HL-60/S4 treated with phorbol 12-myristate 13-acetate at 8.2 ng/mL for 4 days and 3 days (cell line): ENCODE measurements at regions not wholly inside any gene's neighbourhood (a gene's known extent, or its start where the extent isn't known, plus 50 kb on each side); places are given as distances from the start of the nearest gene placed in this dataset.

Source experiments
- in situ Hi-C: fragments of 300-500 bp; cut with MboI; formaldehyde crosslinking; loops from 2 replicates; pipeline ENCODE4 v1.15.0; 2022; ENCODE audit warnings: low sequenced_read_pairs

DNA sequence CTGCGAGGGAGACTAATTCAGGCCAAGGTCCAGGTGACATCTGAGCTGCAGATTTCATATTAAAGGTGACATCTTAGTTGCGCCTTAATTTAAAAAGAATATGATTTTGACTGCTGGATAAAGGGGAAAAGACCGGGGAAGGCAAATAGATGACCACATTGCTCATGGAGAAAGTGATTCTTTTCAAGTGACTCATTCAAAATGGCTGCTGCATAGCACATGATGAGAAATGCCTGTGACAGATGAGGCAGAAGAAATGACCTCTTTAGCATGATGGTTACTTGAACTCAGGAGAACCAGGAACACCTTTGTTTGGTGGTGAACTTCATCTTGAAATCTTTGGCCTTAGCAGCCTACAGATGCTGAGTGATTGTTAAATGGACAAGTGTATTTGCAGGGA lies 385.8 kb upstream of the TRIB2 start:
- in situ Hi-C loops, result no loop called here

DNA sequence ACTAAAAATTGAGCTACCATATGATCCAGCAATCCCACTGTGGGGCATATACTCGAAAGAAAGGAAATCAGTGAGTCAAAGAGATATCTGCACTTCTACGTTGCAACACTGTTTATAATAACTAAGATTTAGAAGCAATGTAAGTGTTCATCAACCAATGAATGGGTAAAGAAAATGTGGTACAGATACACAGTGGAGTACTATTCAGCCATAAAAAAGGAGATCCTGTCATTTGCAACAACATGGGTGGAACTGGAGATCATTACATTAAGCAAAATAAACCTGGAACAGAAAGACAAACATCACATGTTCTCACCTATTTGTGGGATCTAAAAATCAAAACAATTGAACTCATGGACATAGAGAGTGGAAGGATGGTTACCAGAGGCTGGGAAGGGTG lies 385.0 kb upstream of the TRIB2 start:
- in situ Hi-C loops, result no loop called here

DNA sequence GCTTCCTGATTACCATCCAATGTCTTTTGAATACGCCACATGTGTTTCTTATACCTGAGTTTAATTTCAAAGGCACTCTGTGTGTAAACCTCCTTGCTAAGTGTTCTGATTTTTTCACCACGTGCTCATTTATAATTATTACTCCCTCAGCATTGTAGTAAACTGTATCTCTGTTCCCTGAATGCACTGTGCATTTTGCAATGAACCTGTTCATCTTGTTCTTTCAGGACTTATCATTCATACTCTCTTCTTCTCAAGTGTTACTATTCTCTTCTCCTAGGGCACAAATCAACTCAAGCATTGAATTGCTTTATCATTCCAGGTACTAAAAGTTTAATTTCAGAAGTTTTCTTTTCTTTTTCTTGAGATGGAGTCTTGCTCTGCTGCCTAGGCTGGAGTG lies 383.4 kb upstream of the TRIB2 start:
- in situ Hi-C loops, result no loop called here

DNA sequence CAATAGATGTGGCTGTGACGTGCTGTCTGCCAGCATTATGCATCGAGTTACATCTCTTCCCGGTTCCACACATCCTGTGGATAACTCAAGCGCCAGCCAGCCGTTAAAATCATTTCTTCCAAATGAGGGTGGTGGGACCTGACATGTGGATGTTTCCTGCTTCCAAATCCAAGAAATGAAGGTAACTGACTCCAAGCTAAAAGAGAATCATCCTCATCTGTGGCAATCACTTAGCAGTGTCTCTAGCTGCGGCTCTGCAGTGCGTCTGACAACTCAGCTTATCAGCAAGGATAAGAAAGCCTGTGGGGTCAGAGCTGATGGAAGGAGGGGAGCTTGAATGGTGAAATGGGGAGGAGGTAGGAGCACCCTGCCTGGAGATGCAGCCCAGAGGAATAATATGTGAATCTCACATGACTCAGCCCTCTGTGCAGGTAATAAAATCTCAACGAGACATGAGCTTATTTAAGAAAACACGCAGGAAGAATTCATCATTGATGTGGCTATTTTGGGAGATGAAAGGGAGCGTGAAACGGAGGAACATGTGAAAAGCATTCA lies 382.2 kb upstream of the TRIB2 start:
- in situ Hi-C loops, result no loop called here

DNA sequence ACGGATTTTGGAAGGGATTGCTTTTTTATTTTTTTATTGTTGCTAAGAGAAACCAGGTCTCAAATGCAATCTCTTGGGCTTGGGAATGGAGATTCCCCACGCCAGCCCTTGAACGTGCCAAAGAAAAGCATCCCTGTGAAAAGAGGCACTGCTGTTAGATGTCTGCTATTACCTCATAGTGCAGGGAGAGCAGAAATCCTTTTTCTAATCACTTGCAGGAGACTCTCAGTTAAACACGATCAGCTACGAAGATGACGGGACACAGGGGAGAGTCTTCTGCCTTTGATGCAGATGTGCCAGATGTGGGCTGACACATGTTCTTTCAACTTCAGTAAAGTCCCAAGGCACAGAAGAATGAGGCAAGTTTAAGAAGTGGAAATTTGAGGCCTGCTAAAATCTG lies 381.6 kb upstream of the TRIB2 start:
- in situ Hi-C loops, result no loop called here

DNA sequence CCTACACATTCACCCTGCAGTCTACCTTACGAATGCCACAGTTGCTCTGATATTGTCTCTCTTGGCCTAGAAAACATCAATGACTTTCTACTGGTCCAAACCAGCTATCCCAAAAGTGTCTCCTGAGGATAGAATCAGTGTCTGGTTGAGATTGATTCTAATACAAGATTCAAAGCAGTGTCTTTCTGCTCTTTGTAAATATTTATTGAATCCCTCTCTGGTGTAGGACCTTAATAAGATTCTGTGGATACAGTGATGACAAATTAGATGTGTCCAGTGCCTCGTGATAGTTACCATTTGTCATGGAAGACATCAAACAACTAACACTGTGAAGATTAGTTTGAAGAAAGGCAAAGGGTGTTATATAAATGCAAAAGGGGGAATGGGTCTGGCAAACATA lies 380.7 kb upstream of the TRIB2 start:
- in situ Hi-C loops, result no loop called here

DNA sequence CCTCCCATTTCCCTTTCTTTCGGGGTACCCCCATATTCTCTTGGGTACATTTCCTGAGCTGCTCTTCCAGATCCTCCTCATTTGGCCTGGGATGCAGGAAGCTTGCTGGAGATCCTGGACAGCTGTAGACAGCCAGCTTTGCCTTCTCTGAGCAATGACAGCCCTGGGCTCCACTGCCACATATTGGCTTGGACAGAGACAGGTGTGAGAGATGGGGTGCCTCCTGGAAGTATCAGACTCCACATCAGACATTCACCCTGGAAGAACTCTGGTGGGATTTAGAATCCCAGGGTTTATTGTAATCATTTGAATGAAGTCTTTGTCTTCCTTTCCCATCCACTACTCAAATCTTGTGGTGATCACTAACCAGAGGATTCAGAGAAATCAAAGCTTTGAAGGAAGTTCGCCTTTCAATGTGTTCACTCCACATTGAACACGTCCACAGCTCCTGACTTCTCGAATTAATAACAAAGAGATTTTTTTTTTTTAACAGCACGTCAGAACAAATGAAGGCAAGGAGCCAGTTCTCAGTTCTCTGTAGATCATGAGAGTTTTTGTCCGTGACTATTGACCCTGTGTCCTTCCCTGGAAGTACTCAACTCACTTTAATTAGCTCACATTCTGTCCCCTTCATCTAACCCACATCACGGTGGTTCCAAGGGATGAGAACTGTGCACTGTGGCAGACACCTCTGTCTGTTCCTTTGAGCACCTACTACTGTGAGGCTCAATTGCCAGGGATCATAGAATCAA lies 377.6 kb upstream of the TRIB2 start:
- in situ Hi-C loops, result no loop called here

DNA sequence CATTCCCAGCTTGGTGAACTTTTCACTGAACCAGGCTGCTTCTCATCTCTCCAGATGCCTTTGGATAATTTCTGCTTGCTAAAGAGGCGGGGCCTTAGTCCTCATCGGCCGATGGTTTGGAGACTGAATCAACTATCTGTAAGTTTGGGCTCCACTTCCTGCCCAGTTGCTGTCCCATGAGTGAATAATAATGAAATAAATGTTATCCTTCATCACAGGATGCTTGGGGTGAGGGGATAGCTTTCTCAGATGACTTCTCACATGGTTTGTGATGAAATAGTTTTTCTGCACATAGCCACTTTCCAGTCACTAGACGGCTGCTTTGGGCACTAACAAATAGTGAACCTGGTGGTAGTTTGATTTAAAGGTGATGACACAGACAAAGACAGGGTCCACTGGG lies 376.6 kb upstream of the TRIB2 start:
- in situ Hi-C loops, result no loop called here

DNA sequence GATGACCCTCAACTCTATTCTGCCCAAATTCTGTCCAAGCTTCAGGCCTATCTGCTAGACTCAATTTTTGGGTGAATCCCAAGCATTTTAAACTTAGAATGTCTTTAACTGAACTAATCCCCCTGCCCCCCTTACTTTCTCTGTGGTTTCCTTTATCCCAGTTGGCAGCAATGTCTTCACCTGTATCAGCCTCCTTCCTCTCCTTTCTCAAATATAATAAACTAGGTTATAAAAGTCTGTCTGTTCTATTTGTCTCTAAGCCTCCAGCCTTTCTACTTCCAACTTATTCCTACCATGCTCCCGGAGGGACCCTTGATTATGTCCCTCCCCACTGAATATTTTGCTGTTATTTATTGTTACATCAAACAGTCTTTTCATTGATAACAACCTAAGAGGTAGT lies 375.5 kb upstream of the TRIB2 start:
- in situ Hi-C loops, result no loop called here

DNA sequence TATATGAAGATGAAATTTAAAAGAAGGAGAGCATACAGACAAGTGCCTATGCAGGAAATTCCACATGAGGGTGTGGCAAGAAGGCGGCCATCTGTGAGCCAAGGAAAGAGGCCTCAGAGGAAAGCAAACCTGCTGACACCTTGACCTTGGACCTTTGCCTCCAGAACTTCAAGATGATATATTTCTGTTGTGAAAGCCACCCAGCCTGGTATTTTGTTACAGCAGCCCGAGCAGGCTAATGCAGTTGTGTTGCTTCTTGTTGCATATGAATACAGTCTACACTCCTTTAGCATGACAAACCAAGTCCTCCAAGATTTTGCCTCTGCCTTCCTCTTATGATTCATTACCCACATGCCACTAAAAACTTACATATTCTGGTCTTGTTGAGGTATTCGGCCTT lies 374.8 kb upstream of the TRIB2 start:
- in situ Hi-C loops, result no loop called here

DNA sequence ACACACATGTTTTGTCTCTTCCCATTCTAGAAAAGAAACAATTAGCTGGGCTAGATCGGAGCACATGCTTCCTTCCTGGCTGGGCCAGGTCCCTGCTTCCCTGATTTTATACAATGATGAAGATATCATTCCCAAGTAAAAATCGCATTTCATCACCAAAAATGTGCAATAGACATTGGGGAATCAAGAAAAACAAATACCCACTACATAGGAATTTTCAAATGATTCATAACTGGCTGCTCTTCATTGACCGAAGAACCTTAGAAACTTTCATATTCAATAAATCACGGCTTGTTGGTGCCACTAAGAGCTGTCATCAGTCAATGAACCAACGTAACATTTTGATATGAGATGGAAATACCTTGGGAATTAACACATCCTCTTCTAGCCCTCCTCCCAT lies 373.6 kb upstream of the TRIB2 start:
- in situ Hi-C loops, result no loop called here

DNA sequence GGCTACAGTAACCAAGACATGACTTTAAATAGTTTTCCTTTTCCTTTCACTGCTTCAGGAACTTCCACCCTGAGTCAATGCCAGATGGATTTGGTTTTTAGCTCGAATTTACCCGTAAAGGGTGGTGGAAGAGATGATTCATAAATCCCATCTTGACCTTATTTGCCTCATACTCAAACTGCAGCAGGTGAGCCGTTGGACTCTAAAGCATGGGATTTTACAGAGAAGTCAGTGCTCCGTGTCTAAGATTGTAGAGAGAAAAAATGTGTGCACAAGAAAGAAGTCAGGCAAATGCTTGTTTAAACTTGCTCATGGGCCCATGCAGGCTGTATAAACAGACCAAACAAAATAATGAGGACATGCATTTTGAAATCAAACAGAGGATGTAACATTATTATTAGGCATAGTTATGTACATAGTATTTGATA lies 369.7 kb upstream of the TRIB2 start:
- in situ Hi-C loops, result no loop called here

DNA sequence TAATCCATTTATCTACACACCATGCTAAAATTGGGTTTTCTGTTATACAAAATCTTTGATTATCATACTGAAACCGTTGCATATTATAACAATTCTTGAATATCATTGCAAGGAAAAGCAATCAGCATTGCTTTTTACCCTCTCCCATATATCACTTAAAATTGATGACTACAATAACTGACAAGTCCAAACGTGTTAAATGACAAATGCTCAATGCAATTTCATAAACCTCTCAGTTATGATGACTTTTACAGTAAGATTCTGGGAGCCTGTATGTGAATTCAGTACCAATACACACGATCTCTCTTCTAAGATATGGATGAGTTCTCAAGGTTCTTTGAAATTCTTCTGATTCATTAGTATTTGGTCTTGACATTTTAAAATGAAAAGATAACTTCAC lies 368.5 kb upstream of the TRIB2 start:
- in situ Hi-C loops, result no loop called here

DNA sequence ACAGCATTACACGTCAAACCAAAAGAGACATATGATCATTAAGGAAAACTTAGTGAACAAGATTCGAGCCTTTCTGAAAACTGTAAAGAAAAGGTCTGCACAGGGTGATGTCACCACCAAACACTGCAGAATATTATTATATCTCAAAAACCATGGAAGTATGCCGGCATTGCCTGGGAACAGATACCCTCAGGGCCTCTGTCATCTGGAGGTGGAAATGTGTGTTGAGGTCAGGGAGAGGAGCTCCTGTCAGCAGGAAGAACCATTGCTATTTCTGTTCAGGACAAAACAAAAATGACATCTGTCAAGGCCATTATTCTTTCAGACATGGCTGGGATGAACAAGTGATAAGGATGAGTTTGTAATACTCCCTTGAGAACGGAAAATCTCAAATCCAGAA lies 365.9 kb upstream of the TRIB2 start:
- in situ Hi-C loops, result no loop called here

DNA sequence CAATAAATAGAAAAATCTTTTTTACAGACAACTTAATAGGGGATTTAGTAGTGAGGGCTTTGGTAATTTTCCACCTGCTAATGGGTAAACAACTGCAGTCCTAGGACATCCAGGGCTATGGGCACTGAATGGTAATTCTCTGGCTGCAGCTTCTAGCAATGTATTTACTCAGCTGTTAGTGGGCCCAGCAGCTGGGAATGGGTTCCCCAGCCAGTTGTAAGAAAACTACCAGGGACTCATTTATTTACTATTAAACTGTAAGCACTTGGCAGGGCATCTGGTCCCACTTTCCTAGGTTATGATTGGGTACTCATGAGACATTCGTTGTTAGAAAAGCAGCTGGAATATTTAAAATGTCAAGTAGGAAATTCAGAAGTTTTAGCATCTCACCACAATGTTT lies 363.8 kb upstream of the TRIB2 start:
- in situ Hi-C loops, result no loop called here

DNA sequence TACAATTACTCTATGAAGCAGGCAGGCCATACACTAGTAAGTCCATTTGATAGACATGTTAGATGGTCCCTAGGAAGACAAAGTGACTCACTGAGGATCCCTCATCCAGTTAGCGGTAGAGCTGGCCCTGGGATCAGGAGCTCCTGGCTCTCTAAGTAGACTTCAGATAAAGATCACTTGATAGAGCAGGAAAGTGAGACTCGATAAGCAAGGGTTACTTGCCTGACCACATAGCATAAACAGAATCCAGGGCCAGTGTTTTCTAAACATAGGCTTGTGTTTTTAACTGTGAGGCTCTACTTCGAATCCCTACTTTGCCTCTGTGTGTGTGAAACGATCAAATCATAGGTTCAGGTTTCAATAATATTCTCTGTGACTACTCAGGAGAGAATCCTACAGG lies 355.2 kb upstream of the TRIB2 start:
- in situ Hi-C loops, result no loop called here

DNA sequence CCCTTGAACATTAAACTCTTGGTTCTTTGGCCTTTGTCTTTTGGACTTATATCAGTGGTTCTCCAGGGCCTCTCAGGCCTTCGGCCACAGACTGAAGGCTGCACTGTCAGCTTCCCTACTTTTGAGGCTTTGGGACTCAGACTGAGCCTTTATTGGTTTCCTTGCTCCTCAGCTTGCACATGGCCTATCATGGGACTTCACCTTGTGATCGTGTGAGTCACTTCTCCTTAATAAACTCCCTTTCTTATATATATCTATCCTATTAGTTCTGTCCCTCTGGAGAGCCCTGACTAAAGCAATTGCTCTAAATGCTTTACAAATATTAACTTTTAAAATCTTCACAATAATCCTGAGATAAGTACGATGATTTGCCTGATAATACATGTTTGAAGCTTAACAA lies 353.6 kb upstream of the TRIB2 start:
- in situ Hi-C loops, result no loop called here

DNA sequence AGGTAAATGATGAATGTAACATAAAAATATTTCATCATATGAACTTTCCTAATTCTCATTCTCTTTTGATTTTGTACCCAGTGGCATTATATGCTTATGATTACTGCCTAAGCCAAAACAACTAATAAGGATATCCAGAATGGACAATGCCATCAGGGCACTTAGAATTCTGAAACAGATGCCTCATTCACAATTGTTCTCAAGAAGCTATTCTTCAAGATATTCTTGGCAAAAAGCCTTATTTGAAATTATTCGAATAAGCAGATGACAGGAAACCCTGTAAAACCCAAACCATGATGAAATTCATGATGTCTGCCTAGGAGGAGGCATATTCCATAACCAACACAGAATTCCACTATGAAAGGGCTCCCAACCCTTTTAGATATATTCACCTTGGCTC lies 353.2 kb upstream of the TRIB2 start:
- in situ Hi-C loops, result no loop called here

DNA sequence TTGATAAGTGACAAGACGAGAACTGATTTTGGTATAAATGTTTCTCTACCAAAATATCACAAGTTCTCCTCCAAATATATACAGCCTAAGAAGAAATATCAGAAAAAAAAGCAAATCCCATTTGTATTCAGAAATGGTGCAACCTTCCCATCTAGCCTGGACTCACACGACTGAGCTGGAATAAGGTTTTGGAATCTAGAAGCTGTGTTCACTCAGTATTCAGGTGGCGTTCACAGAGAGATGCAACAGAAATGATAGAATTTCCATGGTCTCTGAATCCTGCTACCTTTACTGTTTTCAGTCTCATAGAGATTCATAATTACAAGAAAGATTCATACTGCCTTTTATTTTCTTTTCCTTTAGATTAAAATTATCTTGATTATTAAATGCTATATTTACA lies 347.2 kb upstream of the TRIB2 start:
- in situ Hi-C loops, result no loop called here

DNA sequence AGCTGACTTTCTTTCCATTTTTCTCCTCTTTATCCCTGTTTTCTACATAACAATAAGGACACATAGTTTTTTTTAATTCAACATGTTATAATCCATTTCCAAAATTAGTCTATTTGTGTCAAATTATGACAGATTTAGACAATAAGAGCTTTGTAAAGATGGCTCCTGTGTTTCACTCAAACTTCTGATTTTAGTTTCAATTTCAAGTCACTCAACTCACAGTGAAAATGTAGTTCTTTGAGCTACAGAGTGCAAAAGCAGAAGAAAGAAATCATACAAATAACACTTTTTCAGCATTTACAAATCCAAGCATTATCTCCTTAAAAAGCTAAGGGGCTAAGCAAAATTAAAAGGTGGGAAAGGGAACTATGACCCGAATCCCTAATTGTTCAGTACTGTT lies 340.7 kb upstream of the TRIB2 start:
- in situ Hi-C loops, result no loop called here

DNA sequence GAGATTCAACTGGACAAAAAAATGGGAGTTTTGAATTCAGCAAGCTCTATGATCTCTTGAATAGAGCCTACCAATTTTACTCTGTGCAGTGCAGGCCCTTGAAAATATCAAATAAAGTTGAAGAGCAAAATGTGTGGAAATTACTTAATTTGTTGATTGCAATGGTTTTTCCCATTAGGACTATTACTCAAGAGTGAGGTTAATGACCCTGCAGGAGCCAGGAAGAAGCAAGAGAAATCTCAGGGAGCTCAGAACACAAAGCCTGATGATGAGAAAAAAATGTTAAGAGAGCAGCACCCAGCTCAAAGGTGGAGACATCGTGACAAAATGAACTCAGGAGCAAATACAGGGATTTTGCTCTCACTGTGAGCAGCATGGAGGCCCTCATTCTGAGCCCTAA lies 337.6 kb upstream of the TRIB2 start:
- in situ Hi-C loops, result no loop called here

DNA sequence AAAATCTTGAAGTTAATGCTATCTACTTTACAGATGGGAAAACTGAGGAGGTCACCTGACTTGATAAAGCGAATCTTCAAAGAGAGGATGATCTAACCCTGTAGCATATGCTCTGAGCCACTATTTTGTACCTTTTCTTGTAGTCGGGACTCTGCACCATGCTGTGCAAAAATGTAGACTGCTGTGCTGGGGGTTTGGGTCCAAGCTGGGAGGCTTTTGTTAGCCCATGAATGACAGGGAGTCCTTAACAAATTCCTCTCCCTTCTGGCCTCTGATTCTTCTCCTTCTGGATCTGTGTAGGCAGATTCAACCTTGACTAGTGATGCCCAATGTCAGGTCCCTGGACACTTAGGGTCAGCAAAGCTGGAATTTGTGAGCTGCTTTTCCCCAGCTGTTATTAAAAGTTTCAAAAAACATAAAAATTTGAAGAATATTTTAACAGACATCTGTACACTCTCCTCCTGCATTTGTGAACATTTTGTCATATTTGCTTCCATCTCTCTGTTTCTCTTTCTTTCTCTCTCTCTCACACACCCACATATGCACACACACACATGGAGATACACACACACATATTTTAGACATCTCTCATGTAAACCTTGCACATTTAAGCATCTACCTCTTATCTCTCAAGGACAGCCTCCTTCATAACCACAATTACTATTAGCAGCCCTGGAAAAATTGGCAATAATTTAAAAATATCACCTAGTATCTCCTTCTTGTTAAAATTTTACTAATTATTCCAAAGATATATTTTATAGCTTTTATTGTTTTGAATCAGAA lies 335.0 kb upstream of the TRIB2 start:
- in situ Hi-C loops, result no loop called here
